GM12874 (cell line): ENCODE measurements at regions not wholly inside any gene's neighbourhood (a gene's known extent, or its start where the extent isn't known, plus 50 kb on each side); places are given as distances from the start of the nearest gene placed in this dataset.

ENCODE experiments used
- TF ChIP-seq, protein P1 (sequence below): IDR thresholded peaks from 2 replicates; pipeline ENCODE4 v1.5.1; 2011; ENCODE audit warnings: low read depth, mild to moderate bottlenecking, control low read depth, low read length, moderate library complexity; ENCODE audit not compliant: insufficient read depth

DNA sequence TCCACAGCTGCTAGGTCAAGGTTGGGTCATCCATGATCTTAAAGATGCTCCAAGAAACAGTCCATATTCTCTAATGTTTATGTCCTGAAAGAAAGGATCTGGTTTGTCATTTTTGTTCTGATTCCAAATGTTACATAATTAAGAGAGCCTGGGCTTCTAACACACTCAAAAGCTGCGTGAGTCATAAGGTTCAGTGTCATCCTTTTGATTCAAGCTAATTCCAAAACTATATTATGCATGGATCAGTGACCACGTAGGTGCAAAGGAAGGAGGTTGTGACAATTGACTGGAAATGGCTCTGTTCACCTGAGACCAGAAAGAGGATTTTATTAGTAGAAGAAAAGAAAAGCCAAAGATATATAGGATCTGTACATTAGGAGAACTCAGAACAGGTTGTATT lies 268.7 kb upstream of the GK2 start:
- TF ChIP-seq, protein P1, sequence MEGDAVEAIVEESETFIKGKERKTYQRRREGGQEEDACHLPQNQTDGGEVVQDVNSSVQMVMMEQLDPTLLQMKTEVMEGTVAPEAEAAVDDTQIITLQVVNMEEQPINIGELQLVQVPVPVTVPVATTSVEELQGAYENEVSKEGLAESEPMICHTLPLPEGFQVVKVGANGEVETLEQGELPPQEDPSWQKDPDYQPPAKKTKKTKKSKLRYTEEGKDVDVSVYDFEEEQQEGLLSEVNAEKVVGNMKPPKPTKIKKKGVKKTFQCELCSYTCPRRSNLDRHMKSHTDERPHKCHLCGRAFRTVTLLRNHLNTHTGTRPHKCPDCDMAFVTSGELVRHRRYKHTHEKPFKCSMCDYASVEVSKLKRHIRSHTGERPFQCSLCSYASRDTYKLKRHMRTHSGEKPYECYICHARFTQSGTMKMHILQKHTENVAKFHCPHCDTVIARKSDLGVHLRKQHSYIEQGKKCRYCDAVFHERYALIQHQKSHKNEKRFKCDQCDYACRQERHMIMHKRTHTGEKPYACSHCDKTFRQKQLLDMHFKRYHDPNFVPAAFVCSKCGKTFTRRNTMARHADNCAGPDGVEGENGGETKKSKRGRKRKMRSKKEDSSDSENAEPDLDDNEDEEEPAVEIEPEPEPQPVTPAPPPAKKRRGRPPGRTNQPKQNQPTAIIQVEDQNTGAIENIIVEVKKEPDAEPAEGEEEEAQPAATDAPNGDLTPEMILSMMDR = no peak

DNA sequence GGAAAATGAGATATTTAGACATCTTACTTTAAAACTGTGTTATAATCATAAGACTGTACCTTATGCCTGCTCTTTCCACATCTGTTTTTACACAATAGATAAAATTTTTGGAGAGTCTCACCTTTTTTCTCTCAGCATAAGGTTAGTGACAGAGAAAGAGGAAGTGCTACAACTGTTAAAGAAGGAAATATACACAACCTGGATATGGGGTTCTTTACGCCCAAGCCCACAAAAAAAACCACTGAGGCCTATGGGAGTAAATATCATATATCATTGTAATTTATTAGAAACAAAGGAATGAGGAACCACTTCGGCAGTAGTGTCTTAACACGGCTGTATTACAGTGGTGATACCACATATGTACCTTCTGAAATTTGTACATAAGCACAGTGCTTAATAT lies 265.9 kb upstream of the GK2 start:
- TF ChIP-seq, protein P1 = no peak

DNA sequence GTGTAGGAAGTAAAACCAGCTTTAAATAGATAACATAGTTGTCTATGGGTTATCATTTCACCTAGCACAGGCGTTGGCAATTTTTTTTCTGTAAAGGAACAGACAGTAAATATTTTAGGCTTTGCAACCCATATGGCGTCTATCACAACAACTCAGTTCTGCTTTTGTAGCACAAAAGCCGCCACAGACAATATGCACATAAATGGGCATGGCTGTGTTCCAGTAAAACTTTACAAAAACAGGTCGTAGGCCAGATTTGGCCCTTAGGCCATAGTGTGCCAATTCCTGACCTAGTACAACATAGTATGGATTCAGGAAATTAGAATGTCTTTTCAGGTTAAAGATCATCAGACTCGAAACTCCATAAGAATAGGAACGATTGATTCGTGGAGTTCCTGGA lies 265.3 kb upstream of the GK2 start:
- TF ChIP-seq, protein P1 = no peak

DNA sequence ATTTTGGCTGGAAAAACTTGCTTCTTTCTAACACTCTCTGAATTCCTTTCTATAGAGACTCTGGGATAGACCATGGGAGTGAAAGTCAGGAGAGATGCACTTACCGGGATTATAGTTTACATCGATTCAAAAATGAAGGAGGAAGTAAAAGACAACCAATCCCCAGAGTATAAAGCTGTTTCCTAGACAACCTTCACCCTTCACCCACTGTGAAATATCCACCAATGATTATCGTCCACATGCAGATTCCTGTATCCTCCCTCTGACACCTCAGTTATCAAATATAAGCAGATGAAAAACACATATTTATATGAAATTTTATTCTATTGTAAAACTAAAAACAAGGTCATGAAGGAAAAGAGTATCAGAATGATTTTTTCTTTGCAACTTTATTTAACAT lies 258.8 kb upstream of the GK2 start:
- TF ChIP-seq, protein P1 = no peak

DNA sequence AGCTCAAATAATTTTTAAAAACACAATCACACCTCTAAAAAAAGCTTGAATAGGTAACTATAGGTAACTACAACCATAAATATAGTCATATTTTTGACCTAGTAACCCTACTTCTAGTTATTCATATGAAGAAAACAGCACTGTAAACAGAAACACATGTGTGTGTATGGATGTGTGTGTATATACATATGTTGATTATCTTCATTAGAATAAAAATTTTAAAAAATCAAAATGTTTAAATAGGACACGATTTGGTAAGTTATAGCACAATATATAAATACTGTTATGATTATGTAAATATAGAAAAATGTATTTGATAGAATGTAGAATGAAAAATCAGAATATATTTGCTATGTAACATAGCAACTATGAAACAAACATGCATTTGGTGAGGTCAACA lies 258.1 kb upstream of the GK2 start:
- TF ChIP-seq, protein P1 = no peak

DNA sequence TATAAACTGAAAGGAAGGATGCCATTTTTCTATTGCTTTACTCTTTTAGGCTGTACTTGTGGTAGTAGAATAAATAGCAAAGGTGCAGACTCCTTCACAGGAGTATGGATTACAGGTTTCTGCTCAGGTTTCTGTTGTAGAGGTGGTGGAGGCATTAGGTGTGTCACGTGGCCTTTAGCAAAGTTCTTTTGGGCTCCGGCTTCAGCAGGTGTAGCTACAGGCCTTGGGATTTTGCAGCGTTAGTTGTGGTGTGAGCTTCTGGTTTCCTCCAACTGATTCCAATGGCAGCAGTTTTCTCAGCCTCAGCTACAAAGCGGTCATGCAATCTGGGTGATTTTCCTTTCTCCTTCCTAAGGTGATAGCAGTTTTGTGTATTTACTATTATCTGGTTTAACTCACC lies 255.8 kb upstream of the GK2 start:
- TF ChIP-seq, protein P1 = no peak

DNA sequence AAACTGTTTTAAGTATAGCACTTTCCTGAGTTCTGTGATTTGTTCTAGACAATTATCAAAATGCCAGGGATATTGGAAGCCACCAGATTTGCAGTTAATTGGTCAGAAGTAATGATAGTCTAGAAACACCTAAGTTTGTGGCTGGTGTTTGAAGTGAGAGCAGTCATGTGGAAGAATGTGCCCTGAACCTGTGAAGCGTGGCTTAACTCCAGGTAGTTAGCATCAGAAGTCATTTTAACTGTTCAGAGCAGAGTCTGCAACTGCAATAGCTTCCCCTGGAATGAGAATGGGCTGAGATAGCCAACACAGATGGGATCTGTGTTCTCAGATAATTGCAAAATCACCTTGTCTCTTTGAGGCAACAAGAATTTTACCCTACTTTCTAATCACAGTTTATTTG lies 255.1 kb upstream of the GK2 start:
- TF ChIP-seq, protein P1 = no peak

DNA sequence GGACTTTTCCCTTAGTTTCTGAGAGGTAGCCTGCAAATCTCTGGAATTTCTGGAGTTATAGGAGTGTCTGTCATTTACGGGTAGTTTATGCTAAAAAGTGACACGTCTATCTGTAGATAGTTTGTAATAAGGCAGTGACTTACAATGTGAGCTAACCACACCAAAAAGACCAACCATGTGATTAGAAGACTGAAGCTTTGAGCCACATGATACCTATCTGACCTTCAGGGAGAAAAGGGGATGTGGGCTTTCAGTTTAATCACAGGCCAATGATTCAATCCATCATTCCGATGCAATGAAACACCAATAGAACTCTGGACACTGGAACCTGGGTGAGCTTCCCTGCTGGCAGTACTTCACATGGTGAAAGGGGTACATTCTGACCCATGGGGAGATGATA lies 254.6 kb upstream of the GK2 start:
- TF ChIP-seq, protein P1 = no peak
